NCI-H2227 (cell line): ENCODE measurements at regions not wholly inside any gene's neighbourhood (a gene's known extent, or its start where the extent isn't known, plus 50 kb on each side); places are given as distances from the start of the nearest gene placed in this dataset.
"Not testable (repeated sequence)": the region's sequence is repeated elsewhere in the genome, so short reads cannot be mapped to it uniquely, and the experiment has no call there.

Experiments
- DNase-seq: peaks from one replicate; lab custom pipeline; 2025; ENCODE audit not compliant: unreplicated experiment; lab: John Stamatoyannopoulos, UW

- no peak for DNase-seq
These were observed 207.0 kb downstream of the MN1 start for GRCh38 chr22:27594474-27595134.

DNA sequence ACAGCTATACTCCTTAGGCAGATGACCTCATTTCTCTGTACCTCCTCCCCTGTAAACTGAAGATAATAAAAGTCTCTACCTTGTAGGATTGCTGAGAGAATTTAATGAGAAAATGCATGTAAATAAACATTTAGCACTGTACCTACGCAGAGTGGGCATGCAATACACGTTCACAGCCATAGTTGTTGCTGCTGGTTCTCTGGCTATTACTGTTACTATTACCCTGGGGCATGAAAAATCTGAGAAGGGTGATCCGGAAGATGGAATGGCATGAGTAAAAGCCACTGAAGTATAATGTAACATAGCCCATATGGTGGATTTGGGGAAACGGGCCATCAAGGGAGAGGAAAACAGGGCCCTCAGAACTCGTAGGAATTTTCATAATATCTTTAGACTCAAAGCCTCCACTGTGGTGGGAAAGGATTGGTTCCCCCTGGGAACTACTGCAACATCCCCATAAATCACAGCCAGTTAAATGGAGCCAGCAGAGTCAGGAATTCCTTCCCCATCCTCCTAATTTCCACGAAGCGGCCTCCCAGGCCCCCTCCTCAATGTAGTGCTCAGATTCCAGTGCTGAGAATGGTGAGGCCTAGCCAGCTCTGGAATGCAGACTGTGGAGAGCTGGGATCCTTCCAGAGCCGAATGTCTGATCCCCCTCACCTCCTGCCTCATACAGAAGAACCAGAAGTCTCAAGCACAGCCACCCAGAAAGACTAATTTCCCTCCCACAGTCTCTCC lies 205.3 kb downstream of the MN1 start:
- no peak for DNase-seq

DNA sequence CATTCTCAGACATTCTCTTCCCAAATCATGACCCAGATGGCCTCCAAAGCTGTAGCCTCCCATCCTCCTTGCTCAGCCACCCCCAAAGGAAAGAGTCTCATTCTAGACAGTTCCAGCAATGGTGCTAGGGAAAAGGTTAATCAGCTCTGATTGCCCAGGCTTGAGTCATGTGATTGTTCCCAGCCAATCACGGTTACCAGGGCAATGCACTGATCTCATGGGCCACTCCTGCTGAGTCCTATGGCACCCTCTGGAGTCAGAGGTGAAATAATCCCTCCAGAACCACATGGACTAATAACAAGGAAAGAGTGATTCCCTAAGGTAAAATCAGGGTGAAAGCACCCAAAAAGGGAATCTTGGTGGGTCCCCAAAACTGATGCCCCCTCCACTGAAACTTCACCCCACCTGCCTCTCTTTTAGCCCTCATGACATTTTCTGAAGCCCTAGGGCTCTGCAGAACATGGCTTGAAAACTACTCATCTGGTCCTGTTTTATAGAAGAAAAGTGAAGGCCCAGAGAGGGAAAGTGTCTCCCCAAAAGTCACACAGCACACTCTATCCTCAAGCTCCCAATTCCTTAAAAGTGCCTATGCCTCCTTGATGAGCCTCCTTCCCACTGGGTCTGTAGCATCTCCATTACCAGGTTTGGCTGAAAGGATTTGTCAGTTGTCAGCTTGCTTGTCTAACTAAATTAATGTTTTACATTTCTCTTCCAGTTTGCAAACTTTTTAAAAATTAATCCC lies 203.7 kb downstream of the MN1 start:
- DNase-seq = no peak

- DNase-seq = no peak
These were observed 202.8 kb downstream of the MN1 start for GRCh38 chr22:27598792-27599191.

- DNase-seq = no peak
These were observed 200.4 kb downstream of the MN1 start for GRCh38 chr22:27601195-27601594.

GRCh38 chr22:27602390-27602789 lies 199.2 kb downstream of the MN1 start:
- no peak for DNase-seq

- DNase-seq = no peak
These were observed 198.3 kb downstream of the MN1 start for GRCh38 chr22:27603111-27603799.

- DNase-seq = no peak
These were observed 197.8 kb downstream of the MN1 start for GRCh38 chr22:27603800-27604144.

DNA sequence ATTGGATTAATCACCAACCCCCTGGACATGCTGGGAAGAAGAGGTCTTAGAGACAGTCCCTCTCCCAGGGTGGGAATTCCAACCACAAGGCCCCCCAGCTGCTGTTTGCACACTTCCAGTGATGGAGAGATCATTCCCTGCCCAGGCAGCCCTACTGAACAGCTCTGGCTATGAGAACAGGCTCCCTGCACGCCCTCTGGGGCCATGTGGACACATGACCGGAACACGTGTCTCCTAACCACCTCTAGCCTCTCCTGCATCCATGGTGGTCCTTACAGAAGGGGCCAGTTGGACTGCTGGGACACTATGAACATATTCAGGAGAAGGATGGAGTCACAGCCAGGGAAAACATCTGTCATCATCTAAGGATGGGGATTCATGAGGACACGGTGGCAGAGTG lies 196.2 kb downstream of the MN1 start:
- DNase-seq = no peak

DNA sequence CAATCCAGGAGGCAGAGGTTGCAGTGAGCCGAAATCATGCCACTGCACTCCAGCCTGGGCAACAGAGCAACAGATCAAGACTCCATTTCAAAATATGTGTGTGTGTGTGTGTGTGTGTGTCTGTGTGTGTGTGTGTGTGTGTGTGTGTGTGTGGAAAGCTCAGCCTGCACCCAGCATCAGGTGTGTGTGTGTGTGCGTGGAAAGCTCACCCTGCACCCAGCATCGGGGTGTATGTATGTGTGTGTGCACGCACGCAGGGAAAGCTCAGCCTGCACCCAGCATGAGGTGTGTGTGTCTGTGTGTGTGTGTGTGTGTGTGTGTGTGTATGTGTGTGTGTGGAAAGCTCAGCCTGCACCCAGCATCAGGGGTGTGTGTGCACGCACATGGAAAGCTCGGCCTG lies 193.8 kb downstream of the MN1 start:
- DNase-seq = not testable (repeated sequence)

DNA sequence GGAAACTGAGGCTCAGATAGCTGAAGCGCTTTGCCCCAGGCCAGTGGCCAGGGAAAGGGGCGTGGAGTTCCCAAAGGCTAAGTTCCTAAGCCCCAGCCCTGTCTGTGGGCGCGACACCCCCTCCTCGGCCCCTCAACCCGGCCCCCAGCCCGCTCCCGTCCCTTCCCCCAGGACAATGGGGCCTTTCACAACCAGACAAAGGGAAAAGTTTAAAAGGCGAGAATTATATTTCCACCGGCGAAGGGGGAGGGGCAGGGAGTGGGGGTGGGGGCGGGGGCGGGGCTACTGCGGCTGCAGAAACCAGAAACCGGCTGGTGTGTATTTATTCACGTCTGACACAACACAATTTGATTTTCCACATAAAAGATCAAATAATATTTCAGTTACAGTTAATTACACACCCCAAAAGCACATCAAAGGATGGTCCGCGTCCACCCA lies 192.1 kb downstream of the MN1 start:
- DNase-seq = no peak

GRCh38 chr22:27610164-27610563 lies 191.4 kb downstream of the MN1 start:
- not testable (repeated sequence) for DNase-seq

DNA sequence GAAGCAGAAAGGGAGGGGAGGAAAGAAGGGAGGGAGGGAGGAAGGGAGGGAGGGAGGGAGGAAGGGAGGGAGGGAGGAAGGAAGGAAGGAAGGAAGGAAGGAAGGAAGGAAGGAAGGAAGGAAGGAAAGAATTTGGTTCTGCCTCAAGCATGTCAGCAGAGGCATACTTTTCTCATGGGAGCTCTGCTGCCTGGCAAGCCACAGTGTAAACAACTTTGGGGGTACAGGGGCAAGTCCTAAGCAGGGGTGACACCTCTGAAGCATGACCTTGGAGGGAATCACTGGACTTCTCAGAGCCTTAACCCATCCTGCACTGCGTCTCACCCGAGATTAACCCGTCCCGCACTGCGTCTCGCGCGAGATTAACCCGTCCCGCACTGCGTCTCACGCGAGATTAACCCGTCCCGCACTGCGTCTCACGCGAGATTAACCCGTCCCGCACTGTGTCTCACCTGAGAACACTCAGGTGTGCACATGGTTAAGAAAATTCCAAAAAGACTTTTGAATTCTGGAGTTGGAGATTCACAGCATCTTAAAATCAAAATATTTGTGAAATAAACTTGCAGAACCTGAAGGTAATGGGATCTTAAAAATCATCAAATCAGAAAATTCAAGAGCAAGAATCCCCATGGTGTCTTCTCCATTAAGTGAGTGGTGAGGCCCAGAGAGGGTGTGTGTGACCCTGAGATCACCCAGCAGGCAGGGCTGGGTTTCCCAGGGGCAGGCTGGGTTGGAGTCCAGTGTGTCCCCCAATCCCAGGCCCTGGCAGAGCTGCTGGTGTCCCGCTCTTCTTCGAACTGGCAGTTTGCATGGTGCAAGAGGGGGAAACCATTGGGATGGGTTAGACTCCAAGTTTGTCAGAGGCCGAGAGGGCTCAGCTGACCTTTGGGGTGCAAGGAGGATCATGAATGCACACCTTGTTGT lies 190.4 kb downstream of the MN1 start:
- no peak for DNase-seq

DNA sequence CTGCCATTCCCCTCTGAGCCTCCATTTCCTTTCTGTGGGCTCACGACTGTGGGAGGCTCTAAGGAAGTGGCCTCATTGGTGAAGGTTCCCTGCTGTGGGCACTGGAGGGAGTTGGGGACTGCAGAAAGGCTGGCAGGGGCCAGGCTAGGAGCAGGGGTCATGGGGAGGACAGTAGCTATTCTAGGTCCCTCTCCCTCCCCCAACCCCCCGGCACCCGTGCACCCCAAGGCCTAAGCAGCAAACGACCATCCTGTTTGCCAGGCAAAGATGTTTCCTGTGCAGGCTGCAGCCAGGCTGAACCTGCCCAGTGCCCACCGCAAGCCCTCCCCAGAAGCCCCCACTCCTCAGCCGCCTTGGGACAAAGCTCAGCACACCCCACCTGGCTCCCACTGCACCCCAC lies 189.4 kb downstream of the MN1 start:
- no peak for DNase-seq

DNA sequence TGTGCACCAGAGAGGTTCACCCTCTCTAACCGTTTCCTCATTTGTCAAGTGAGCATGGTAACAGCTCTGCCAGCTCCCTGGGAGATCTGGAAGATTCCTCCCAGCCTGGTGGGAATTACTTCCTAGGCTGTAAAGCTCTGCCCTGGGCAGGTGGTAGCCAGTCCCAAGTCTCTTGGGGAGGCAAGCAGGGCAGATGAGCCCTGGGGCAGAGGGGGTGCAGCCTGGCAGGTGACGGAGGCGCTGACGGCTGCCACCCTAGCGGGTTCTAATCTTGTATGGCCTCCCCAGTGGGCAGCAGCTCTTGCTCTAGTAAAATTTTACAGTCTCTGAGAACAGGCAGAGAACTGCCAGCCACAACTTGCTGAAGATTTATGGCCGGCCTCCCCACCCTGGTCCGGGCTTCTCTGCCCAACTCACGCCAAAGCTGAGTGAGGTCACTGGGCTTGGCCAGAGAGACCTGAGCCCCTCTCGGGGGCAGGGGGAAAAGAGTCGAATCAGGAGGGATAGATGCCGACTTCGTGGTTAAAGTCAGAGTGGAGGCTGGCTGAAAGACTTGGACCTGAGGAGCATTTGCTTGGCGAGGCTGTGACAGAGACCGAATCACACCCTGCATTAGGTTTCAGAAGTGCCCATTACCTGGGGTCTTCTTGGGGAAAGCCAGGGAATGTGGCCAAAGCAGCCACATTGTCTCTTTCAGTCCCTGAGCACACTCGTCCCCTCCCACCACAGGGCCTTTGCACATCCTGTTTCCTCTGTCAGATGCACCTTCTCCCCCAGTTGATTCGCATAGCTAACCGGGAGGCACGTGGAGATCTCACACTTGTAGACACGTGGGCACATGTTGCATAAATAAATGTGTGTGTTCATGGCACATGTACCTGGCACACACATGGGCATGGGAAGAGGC lies 188.2 kb downstream of the MN1 start:
- no peak for DNase-seq

GRCh38 chr22:27614006-27614649 lies 187.4 kb downstream of the MN1 start:
- DNase-seq = no peak

DNA sequence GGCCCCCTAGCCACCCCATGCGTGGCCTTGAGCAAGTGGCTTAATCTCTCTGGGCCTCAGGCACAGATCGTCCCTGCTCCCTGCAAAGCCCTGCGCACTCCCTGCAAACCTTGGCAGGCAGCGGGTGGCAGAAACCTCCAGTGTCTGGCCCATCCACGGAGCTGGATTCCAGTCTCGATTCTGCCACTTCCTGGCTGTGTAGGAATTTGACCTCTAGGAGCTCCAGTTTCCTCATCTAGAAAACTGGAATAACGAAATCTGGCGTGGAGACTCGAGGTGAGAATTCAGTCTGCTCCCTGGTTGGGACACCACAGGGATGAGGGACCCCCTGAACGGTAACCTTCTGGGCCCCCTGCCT lies 186.9 kb downstream of the MN1 start:
- DNase-seq = no peak

- no peak for DNase-seq
These were observed 186.1 kb downstream of the MN1 start for GRCh38 chr22:27615408-27615807.

- DNase-seq = no peak
These were observed 185.5 kb downstream of the MN1 start for GRCh38 chr22:27616033-27616432.
